ENCODE measurements at regions not wholly inside any gene's neighbourhood (a gene's known extent, or its start where the extent isn't known, plus 50 kb on each side); places are given as distances from the start of the nearest gene placed in this dataset.

GRCh38 chr9:78919701-78920100 lies 622.8 kb downstream of the PSAT1 start:
- no peak for DNase-seq (ENCODE audit: low read depth)

- DNase-seq (ENCODE audit: low read depth) = no peak
These were observed 624.4 kb downstream of the PSAT1 start for GRCh38 chr9:78921341-78921740.

GRCh38 chr9:78923966-78924659 lies 627.2 kb downstream of the PSAT1 start:
- no peak for DNase-seq (ENCODE audit: low read depth)

- no peak for DNase-seq (ENCODE audit: low read depth)
These were observed 630.4 kb downstream of the PSAT1 start for GRCh38 chr9:78927099-78927940.

- no peak for DNase-seq (ENCODE audit: low read depth)
These were observed 631.9 kb downstream of the PSAT1 start for GRCh38 chr9:78928625-78929405.

- no peak for DNase-seq (ENCODE audit: low read depth)
These were observed 633.4 kb downstream of the PSAT1 start for GRCh38 chr9:78930281-78930680.

GRCh38 chr9:78932849-78933627 lies 636.1 kb downstream of the PSAT1 start:
- DNase-seq (ENCODE audit: low read depth) = no peak

GRCh38 chr9:78934880-78935279 lies 636.9 kb upstream of the TLE4 start:
- no peak for DNase-seq (ENCODE audit: low read depth)

GRCh38 chr9:78938821-78939220 lies 632.9 kb upstream of the TLE4 start:
- no peak for DNase-seq (ENCODE audit: low read depth)

GRCh38 chr9:78939311-78940065 lies 632.3 kb upstream of the TLE4 start:
- DNase-seq (ENCODE audit: low read depth) = no peak

GRCh38 chr9:78940121-78940855 lies 631.5 kb upstream of the TLE4 start:
- DNase-seq (ENCODE audit: low read depth) = no peak

- DNase-seq (ENCODE audit: low read depth) = no peak
These were observed 617.5 kb upstream of the TLE4 start for GRCh38 chr9:78954286-78954685.

- no peak for DNase-seq (ENCODE audit: low read depth)
These were observed 612.9 kb upstream of the TLE4 start for GRCh38 chr9:78958892-78959291.

- no peak for DNase-seq (ENCODE audit: low read depth)
These were observed 609.6 kb upstream of the TLE4 start for GRCh38 chr9:78962156-78962555.

GRCh38 chr9:78963911-78964310 lies 607.9 kb upstream of the TLE4 start:
- DNase-seq (ENCODE audit: low read depth) = no peak

GRCh38 chr9:78967596-78968217 lies 604.1 kb upstream of the TLE4 start:
- no peak for DNase-seq (ENCODE audit: low read depth)

GRCh38 chr9:78970375-78970774 lies 601.4 kb upstream of the TLE4 start:
- DNase-seq (ENCODE audit: low read depth) = no peak

GRCh38 chr9:78971540-78971939 lies 600.2 kb upstream of the TLE4 start:
- DNase-seq (ENCODE audit: low read depth) = no peak

- DNase-seq (ENCODE audit: low read depth) = no peak
These were observed 599.3 kb upstream of the TLE4 start for GRCh38 chr9:78972303-78972999.

All from stimulated activated CD8-positive, alpha-beta memory T cell treated with anti-CD3 and anti-CD28 coated beads, Interleukin-15, amount 100 ng/mL, for 24 hours (primary cell).